ENCODE measurements at regions not wholly inside any gene's neighbourhood (a gene's known extent, or its start where the extent isn't known, plus 50 kb on each side); places are given as distances from the start of the nearest gene placed in this dataset.
"Not testable (repeated sequence)": the region's sequence is repeated elsewhere in the genome, so short reads cannot be mapped to it uniquely, and the experiment has no call there.

- DNase-seq, result no peak
These were observed 118.3 kb downstream of the EXOC5 start for GRCh38 chr14:57150449-57150848.

GRCh38 chr14:57139173-57139572 is 129.5 kb downstream of the EXOC5 start:
- no peak for DNase-seq

- DNase-seq, result peak; percentile 92
These were observed 131.9 kb downstream of the EXOC5 start for GRCh38 chr14:57136669-57137328.

GRCh38 chr14:57127809-57128208 is 140.9 kb downstream of the EXOC5 start:
- DNase-seq, result not testable (repeated sequence)

GRCh38 chr14:57122129-57122528 is 146.6 kb downstream of the EXOC5 start:
- DNase-seq, result no peak

- not testable (repeated sequence) for DNase-seq
These were observed 156.5 kb downstream of the EXOC5 start for GRCh38 chr14:57112072-57112807.

- DNase-seq, result not testable (repeated sequence)
These were observed 158.3 kb downstream of the EXOC5 start for GRCh38 chr14:57110411-57110810.

GRCh38 chr14:57091030-57091608 is 177.6 kb downstream of the EXOC5 start:
- DNase-seq, result no peak

GRCh38 chr14:57089901-57090300 is 178.8 kb downstream of the EXOC5 start:
- no peak for DNase-seq

GRCh38 chr14:57087841-57088240 is 180.9 kb downstream of the EXOC5 start:
- DNase-seq, result peak; percentile 42

- no peak for DNase-seq
These were observed 182.2 kb downstream of the EXOC5 start for GRCh38 chr14:57086271-57087162.

- DNase-seq, result peak; percentile 71
These were observed 182.9 kb downstream of the EXOC5 start for GRCh38 chr14:57085801-57086200.

- no peak for DNase-seq
These were observed 183.7 kb downstream of the EXOC5 start for GRCh38 chr14:57085043-57085442.

- DNase-seq, result no peak
These were observed 188.0 kb downstream of the EXOC5 start for GRCh38 chr14:57080691-57081090.

- DNase-seq, result peak; percentile 65
These were observed 190.7 kb downstream of the EXOC5 start for GRCh38 chr14:57078054-57078453.

GRCh38 chr14:57073986-57074385 is 194.7 kb downstream of the EXOC5 start:
- DNase-seq, result no peak

- DNase-seq, result no peak
These were observed 197.1 kb downstream of the EXOC5 start for GRCh38 chr14:57071639-57072038.

GRCh38 chr14:57069702-57070101 is 199.0 kb downstream of the EXOC5 start:
- DNase-seq, result no peak

GRCh38 chr14:57068511-57068910 is 200.2 kb downstream of the EXOC5 start:
- peak; percentile 76 for DNase-seq

GRCh38 chr14:57066887-57067513 is 201.7 kb downstream of the EXOC5 start:
- DNase-seq, result peak; percentile 79

- DNase-seq, result no peak
These were observed 202.2 kb downstream of the EXOC5 start for GRCh38 chr14:57066463-57066862.

GRCh38 chr14:57061009-57061711 is 207.5 kb downstream of the EXOC5 start:
- DNase-seq, result no peak

Data from NCI-H1694 treated with DMSO at 0.1 percent for 48 hours (cell line).